Loucy (cell line): ENCODE measurements at regions not wholly inside any gene's neighbourhood (a gene's known extent, or its start where the extent isn't known, plus 50 kb on each side); places are given as distances from the start of the nearest gene placed in this dataset.

Source experiments
- H2AFZ ChIP-seq: fragments of 200-600 bp; sonication (generic); 2 replicates; pipeline ENCODE4 v1.6.0; 2016; ENCODE audit warnings: antibody characterized with exemption, mild to moderate bottlenecking, low read length, moderate library complexity
- H3F3A ChIP-seq: fragments of 200-600 bp; 2 replicates; pipeline ENCODE4 v1.6.0; 2016; ENCODE audit warnings: antibody characterized with exemption, low read depth, mild to moderate bottlenecking
- H3K27me3 ChIP-seq: fragments of 200-600 bp; sonication (generic); 2 replicates; pipeline ENCODE4 v1.6.1; 2014; ENCODE audit warnings: low read length, mild to moderate bottlenecking; ENCODE audit not compliant: insufficient read depth, poor library complexity, severe bottlenecking
- H3K36me3 ChIP-seq: fragments of 200-600 bp; sonication (generic); 2 replicates; pipeline ENCODE4 v1.6.1; 2016; ENCODE audit warnings: low read length; ENCODE audit not compliant: insufficient read depth
- H3K4me1 ChIP-seq: fragments of 200-600 bp; sonication (generic); 2 replicates; pipeline ENCODE4 v1.5.1; 2014; ENCODE audit warnings: low read length, mild to moderate bottlenecking; ENCODE audit not compliant: insufficient read depth, poor library complexity, severe bottlenecking
- H3K4me2 ChIP-seq: fragments of 200-600 bp; sonication (generic); 2 replicates; pipeline ENCODE4 v1.6.0; 2014; ENCODE audit warnings: antibody characterized with exemption, low read length, low read depth, mild to moderate bottlenecking; ENCODE audit not compliant: poor library complexity, severe bottlenecking
- H3K4me3 ChIP-seq: fragments of 200-600 bp; sonication (generic); 2 replicates; pipeline ENCODE4 v1.5.1; 2014; ENCODE audit warnings: low read length, mild to moderate bottlenecking, mixed read lengths; ENCODE audit not compliant: poor library complexity, severe bottlenecking
- H3K79me2 ChIP-seq: fragments of 200-600 bp; sonication (generic); 2 replicates; pipeline ENCODE4 v1.6.1; 2014; ENCODE audit warnings: low read length; ENCODE audit not compliant: insufficient read depth
- H3K9ac ChIP-seq: fragments of 200-600 bp; sonication (generic); 2 replicates; pipeline ENCODE4 v1.6.0; 2014; ENCODE audit warnings: mild to moderate bottlenecking, low read depth, low read length, moderate library complexity; ENCODE audit not compliant: poor library complexity, severe bottlenecking
- H3K9me2 ChIP-seq: fragments of 200-600 bp; sonication (generic); replicated peaks from 2 replicates; pipeline ENCODE4 v1.6.1; 2016; ENCODE audit warnings: low read depth, low read length, mixed read lengths
- H3K9me3 ChIP-seq: fragments of 200-600 bp; sonication (generic); 2 replicates; pipeline ENCODE4 v1.6.1; 2014; ENCODE audit warnings: mild to moderate bottlenecking, antibody characterized with exemption, low read length, low read depth; ENCODE audit not compliant: insufficient read depth
- H4K20me1 ChIP-seq: fragments of 200-600 bp; sonication (generic); 2 replicates; pipeline ENCODE4 v1.6.0; 2014; ENCODE audit warnings: antibody characterized with exemption, low read length, mild to moderate bottlenecking; ENCODE audit not compliant: insufficient read depth, poor library complexity, severe bottlenecking
- EZH2phosphoT487 ChIP-seq: fragments of 200-600 bp; IDR thresholded peaks from 2 replicates; pipeline ENCODE4 v1.6.1; 2018; ENCODE audit warnings: antibody characterized with exemption, mild to moderate bottlenecking, moderate library complexity, borderline replicate concordance
- TF ChIP-seq, protein P1 (sequence below): fragments of 200-600 bp; sonication (generic); conservative IDR thresholded peaks from 2 replicates; pipeline ENCODE4 v1.5.1; 2014; ENCODE audit warnings: mild to moderate bottlenecking, antibody characterized with exemption, low read length

DNA sequence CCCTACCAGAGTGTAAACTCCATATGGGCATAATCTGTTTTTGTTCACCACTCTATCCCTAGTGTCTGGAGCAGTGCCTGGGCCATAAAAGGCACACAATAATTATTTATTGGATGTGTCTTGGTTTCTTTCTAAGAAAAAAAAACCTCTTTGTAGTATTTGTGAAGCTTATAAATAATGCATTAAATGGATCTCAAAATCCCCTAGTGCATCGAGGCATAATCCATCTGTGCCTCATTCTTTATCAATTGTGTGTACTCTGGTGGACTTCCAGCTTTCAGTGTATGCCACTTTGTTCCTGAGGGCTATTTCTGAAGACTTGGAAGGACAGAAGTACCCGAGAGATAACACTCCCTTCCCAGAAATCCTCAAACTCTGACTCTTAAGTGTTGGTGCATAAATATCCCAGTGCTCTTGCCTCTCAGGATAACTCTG, 255.0 kb upstream of the PHYHIPL start:
- Histone ChIP-seq H4K20me1 (no peaks in the 10 kb centered on the region), H3K4me1 (no peaks in the 10 kb centered on the region), H3K9me2 (no peaks in the 10 kb centered on the region), H3K4me3 (no peak overlapping the region), H3K27me3 (no peaks in the 10 kb centered on the region), H3K4me2 (no peak overlapping the region), H3F3A (no peaks in the 10 kb centered on the region), H3K36me3 (no peaks in the 10 kb centered on the region), H2AFZ (no peak overlapping the region), H3K9ac (no peak overlapping the region), H3K9me3 (no peaks in the 10 kb centered on the region), H3K79me2 (no peaks in the 10 kb centered on the region)
- TF ChIP-seq EZH2phosphoT487: no peak
- TF ChIP-seq, protein P1, sequence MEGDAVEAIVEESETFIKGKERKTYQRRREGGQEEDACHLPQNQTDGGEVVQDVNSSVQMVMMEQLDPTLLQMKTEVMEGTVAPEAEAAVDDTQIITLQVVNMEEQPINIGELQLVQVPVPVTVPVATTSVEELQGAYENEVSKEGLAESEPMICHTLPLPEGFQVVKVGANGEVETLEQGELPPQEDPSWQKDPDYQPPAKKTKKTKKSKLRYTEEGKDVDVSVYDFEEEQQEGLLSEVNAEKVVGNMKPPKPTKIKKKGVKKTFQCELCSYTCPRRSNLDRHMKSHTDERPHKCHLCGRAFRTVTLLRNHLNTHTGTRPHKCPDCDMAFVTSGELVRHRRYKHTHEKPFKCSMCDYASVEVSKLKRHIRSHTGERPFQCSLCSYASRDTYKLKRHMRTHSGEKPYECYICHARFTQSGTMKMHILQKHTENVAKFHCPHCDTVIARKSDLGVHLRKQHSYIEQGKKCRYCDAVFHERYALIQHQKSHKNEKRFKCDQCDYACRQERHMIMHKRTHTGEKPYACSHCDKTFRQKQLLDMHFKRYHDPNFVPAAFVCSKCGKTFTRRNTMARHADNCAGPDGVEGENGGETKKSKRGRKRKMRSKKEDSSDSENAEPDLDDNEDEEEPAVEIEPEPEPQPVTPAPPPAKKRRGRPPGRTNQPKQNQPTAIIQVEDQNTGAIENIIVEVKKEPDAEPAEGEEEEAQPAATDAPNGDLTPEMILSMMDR: no peak

- H2AFZ ChIP-seq: no peak overlapping the region
- no peaks in the 10 kb centered on the region for H3F3A ChIP-seq
- no peaks in the 10 kb centered on the region for H3K79me2 ChIP-seq
- H3K27me3 ChIP-seq: no peaks in the 10 kb centered on the region
- no peak overlapping the region for H3K9ac ChIP-seq
- H3K9me3 ChIP-seq: no peaks in the 10 kb centered on the region
- H3K4me3 ChIP-seq: no peak overlapping the region
- TF ChIP-seq, protein P1: no peak
- TF ChIP-seq EZH2phosphoT487: no peak
- no peaks in the 10 kb centered on the region for H4K20me1 ChIP-seq
- no peaks in the 10 kb centered on the region for H3K36me3 ChIP-seq
- H3K4me2 ChIP-seq: no peak overlapping the region
- H3K9me2 ChIP-seq: no peaks in the 10 kb centered on the region
- H3K4me1 ChIP-seq: no peaks in the 10 kb centered on the region
These were observed 251.1 kb upstream of the PHYHIPL start for GRCh38 chr10:58925381-58925780.

GRCh38 chr10:58930500-58930899, 245.9 kb upstream of the PHYHIPL start:
- no peaks in the 10 kb centered on the region for H3K9me2 ChIP-seq
- no peaks in the 10 kb centered on the region for H3K79me2 ChIP-seq
- no peak overlapping the region for H3K4me3 ChIP-seq
- H3K9me3 ChIP-seq: 0 out of 2 replicates have a peak, but pooled peaks cover under 1% of the 10 kb centered on the region
- H4K20me1 ChIP-seq: no peaks in the 10 kb centered on the region
- no peak for TF ChIP-seq EZH2phosphoT487
- TF ChIP-seq, protein P1: no peak
- no peaks in the 10 kb centered on the region for H3K4me1 ChIP-seq
- H3K36me3 ChIP-seq: no peaks in the 10 kb centered on the region
- no peak overlapping the region for H3K4me2 ChIP-seq
- H3K9ac ChIP-seq: no peak overlapping the region
- no peaks in the 10 kb centered on the region for H3F3A ChIP-seq
- H3K27me3 ChIP-seq: no peaks in the 10 kb centered on the region
- no peak overlapping the region for H2AFZ ChIP-seq
